ENCODE measurements at regions not wholly inside any gene's neighbourhood (a gene's known extent, or its start where the extent isn't known, plus 50 kb on each side); places are given as distances from the start of the nearest gene placed in this dataset.

DNA sequence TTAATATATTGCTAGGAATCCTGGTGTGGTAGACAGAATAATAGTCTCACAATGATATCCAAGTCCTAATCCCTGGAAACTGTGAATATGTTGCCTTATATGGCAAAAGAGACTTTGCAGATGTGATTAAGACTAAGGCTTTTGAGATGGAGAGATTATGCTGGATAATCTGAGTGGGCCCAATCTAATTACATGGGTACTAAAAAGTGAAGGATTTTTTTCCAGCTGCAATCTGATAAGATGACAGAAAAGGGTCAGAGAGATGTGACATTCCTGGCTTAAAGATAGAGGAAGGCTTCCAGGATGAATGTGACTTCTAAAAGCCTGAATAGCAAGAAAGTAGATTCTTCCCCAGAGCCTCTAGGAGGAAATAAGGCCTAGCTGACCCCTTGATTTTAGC is 80.7 kb upstream of the MPDZ start:
- no peak overlapping the region for H2BK12ac ChIP-seq (ENCODE audit: insufficient read length, low read depth, low read length)
- no peak overlapping the region for H4K8ac ChIP-seq (replicated peaks; ENCODE audit: insufficient read length, low read depth, low read length)
- no peak overlapping the region for H3K56ac ChIP-seq (ENCODE audit: insufficient read length, low read depth, low read length)
- H3K4ac ChIP-seq (ENCODE audit: low read depth, low read length), result no peak overlapping the region
- no peaks in the 10 kb centered on the region for H3K9me3 Mint-ChIP-seq
- no peak overlapping the region for H3K23ac ChIP-seq (ENCODE audit: insufficient read length, low read depth, low read length)
- no peaks in the 10 kb centered on the region for H3K9me3 ChIP-seq (ENCODE audit: control insufficient read depth, low read depth, low read length)
- no peak overlapping the region for H3K18ac ChIP-seq (ENCODE audit: insufficient read length, low read depth, low read length)
- H3K23me2 ChIP-seq (ENCODE audit: insufficient read length, low read depth, low read length, poor library complexity, severe bottlenecking), result no peaks in the 10 kb centered on the region
- no peak overlapping the region for H3K14ac ChIP-seq (ENCODE audit: insufficient read depth, low read length)
- no peak overlapping the region for H3K4me3 Mint-ChIP-seq
- no peak overlapping the region for H2AFZ ChIP-seq (ENCODE audit: low read length)
- peaks cover 2 to 8% of the 10 kb centered on the region in 2 experiments; a peak in 3 of 4 replicates for H3K4me1 Mint-ChIP-seq
- no peak overlapping the region for H2BK120ac ChIP-seq (ENCODE audit: low read depth, low read length, poor library complexity, severe bottlenecking)
- H3T11ph ChIP-seq (ENCODE audit: low read length), result no peak overlapping the region
- H2BK20ac ChIP-seq (ENCODE audit: low read depth, low read length, poor library complexity, severe bottlenecking), result no peak overlapping the region
- no peak overlapping the region for H2BK15ac ChIP-seq (ENCODE audit: low read depth, low read length)
- H4K91ac ChIP-seq (ENCODE audit: insufficient read length, low read depth, low read length), result no peak overlapping the region
- no peak overlapping the region for H2BK5ac ChIP-seq (ENCODE audit: insufficient read length, low read length)
- no peaks in the 10 kb centered on the region for H4K20me1 ChIP-seq (ENCODE audit: control insufficient read depth, insufficient read depth, insufficient read length)
- H3K36me3 Mint-ChIP-seq (ENCODE audit: insufficient read depth in 1 of 3, low read depth in 3 of 3), result no peaks in the 10 kb centered on the region
- H3K27me3 ChIP-seq (ENCODE audit: insufficient read depth, low read length), result no peaks in the 10 kb centered on the region
- H3K27ac ChIP-seq (ENCODE audit: insufficient read length, low read depth, low read length), result no peak overlapping the region
- H3K27ac Mint-ChIP-seq, result no peak overlapping the region
- TF ChIP-seq, protein P1, sequence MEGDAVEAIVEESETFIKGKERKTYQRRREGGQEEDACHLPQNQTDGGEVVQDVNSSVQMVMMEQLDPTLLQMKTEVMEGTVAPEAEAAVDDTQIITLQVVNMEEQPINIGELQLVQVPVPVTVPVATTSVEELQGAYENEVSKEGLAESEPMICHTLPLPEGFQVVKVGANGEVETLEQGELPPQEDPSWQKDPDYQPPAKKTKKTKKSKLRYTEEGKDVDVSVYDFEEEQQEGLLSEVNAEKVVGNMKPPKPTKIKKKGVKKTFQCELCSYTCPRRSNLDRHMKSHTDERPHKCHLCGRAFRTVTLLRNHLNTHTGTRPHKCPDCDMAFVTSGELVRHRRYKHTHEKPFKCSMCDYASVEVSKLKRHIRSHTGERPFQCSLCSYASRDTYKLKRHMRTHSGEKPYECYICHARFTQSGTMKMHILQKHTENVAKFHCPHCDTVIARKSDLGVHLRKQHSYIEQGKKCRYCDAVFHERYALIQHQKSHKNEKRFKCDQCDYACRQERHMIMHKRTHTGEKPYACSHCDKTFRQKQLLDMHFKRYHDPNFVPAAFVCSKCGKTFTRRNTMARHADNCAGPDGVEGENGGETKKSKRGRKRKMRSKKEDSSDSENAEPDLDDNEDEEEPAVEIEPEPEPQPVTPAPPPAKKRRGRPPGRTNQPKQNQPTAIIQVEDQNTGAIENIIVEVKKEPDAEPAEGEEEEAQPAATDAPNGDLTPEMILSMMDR (conservative IDR thresholded peaks at IDR 0.05), result no peak
- H3K4me2 ChIP-seq (ENCODE audit: insufficient read depth, insufficient read length, low read length), result no peak overlapping the region
- H2AK5ac ChIP-seq (ENCODE audit: insufficient read length, low read length), result no peak overlapping the region
- H3K9ac ChIP-seq (ENCODE audit: extremely low read depth, insufficient read length, low read length), result no peak overlapping the region
- no peaks in the 10 kb centered on the region for H3K27me3 Mint-ChIP-seq (ENCODE audit: low read depth)
- H3K79me2 ChIP-seq (ENCODE audit: insufficient read depth, low read length), result no peaks in the 10 kb centered on the region
- no peak for DNase-seq
- no peaks in the 10 kb centered on the region for H3K79me1 ChIP-seq (ENCODE audit: insufficient read depth, low read depth, low read length, poor library complexity, severe bottlenecking)
- no peaks in the 10 kb centered on the region for H3K4me1 ChIP-seq (ENCODE audit: insufficient read depth, low read length)
- no peak overlapping the region for H4K5ac ChIP-seq (ENCODE audit: insufficient read length, low read depth, low read length)
